ENCODE measurements at regions not wholly inside any gene's neighbourhood (a gene's known extent, or its start where the extent isn't known, plus 50 kb on each side); places are given as distances from the start of the nearest gene placed in this dataset.

DNA sequence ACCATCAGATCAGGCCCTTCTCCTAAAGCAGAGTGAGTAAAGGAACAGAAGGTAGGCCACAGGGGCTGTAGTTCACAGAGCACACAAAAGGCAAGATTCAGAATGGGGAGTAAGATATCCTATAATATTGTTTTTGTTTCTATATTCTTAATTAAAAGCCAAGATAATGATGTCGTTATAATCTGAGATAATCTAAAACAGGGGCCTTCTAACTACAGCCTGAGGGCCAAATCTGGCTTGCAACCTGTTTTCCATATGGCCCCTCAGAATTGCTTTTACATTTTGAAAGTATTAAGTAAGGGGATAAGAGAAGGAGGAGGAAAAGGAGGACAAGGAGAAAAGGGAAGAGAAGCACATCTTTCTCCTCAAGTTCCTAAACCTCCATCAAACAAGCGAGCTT, 435.8 kb downstream of the CSNK1G3 start:
- TF ChIP-seq EZH2 (IDR thresholded peaks at IDR 0.05), result no peak
- TF ChIP-seq POLR2AphosphoS5 (IDR thresholded peaks at IDR 0.05; ENCODE audit: borderline replicate concordance, low read depth, low read length), result no peak
